Tibial nerve (tissue), 4 donors: ENCODE measurements at regions not wholly inside any gene's neighbourhood (a gene's known extent, or its start where the extent isn't known, plus 50 kb on each side); places are given as distances from the start of the nearest gene placed in this dataset.

Experiments
- DNase-seq, 2 donors: peaks; one replicate each; pipeline ENCODE4 v3.0.0-alpha.2; 2019; ENCODE audit warnings: low spot score in 2 of 2
- H3K27ac ChIP-seq, 4 donors: fragments of 200-600 bp; sonication (generic) in 3 of 4; one replicate each; pipeline ENCODE4 v1.5.1; 2017 to 2019; ENCODE audit warnings: mild to moderate bottlenecking in 1 of 4
- H3K27me3 ChIP-seq, 2 donors: fragments of 200-600 bp; sonication (generic) in 1 of 2; one replicate each; pipeline versions ENCODE4 v1.5.1 to v1.6.0; 2017 to 2019
- H3K36me3 ChIP-seq, 3 donors: fragments of 200-600 bp; sonication (generic); one replicate each; pipeline ENCODE4 v1.5.1; 2018 to 2019
- H3K4me1 ChIP-seq, 4 donors: fragments of 200-600 bp; sonication (generic) in 3 of 4; one replicate each; pipeline ENCODE4 v1.5.1; 2017 to 2019
- H3K4me3 ChIP-seq, 4 donors: fragments of 200-600 bp; sonication (generic) in 3 of 4; one replicate each; pipeline ENCODE4 v1.5.1; 2017 to 2019; ENCODE audit warnings: mild to moderate bottlenecking in 1 of 4, moderate library complexity in 1 of 4
- H3K9me3 ChIP-seq, 4 donors: fragments of 200-600 bp; sonication (generic) in 3 of 4; one replicate each; pipeline ENCODE4 v1.5.1; 2017 to 2019
- EP300 ChIP-seq, 2 donors: sonication (generic); formaldehyde crosslinking; IDR thresholded peaks; one replicate each; pipeline ENCODE4 v1.6.1; 2017; ENCODE audit warnings: antibody characterized with exemption in 2 of 2, mild to moderate bottlenecking in 1 of 2
- POLR2A ChIP-seq, 2 donors: fragments of 450-650 bp; IDR thresholded peaks; one replicate each; pipeline ENCODE4 v1.6.1; 2017; ENCODE audit warnings: antibody characterized with exemption in 2 of 2, mild to moderate bottlenecking in 2 of 2, moderate library complexity in 2 of 2
- WGBS, 2 donors: methylation state at CpG; one replicate each; pipeline ENCODE4 v1.1.5; 2018; 5-methylcytosine and 5-hydroxymethylcytosine counted together
- TF ChIP-seq, protein P1 (sequence below), 5 experiments: fragments of 200-600 bp in 3 of 5; fragments of 450-650 bp in 2 of 5; sonication (generic) in 3 of 5; IDR thresholded peaks; one replicate each; pipeline ENCODE4 v1.5.1; 2016 to 2019; ENCODE audit warnings: antibody characterized with exemption in 5 of 5, mild to moderate bottlenecking in 3 of 5, moderate library complexity in 2 of 5

DNA sequence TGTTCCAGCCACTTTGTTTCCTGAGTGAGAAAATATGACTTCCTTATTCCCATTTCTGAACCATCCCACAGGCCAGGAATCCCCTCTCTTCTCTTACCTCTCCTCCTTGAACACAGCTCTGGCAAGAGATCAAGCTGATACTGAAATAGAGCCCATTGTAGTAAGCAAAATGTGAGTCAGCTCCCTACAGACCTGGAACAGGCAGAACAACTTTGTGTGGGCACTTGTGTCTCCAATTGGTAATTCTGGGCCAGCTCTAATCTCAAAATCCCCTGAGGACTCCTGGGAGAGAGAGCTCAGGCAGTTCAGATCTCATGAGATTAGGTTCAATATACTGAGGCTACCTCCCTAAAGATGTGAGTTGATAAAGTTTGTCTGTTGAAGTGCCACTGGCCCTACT is 213.5 kb downstream of the GUCY2F start:
- Histone ChIP-seq H3K27me3 (no peaks in the 10 kb centered on the region), H3K27ac (no peak overlapping the region), H3K4me3 (no peak overlapping the region), H3K36me3 (no peaks in the 10 kb centered on the region), H3K4me1 (no peaks in the 10 kb centered on the region), H3K9me3 (peaks cover 0 to 2% (median 0%) of the 10 kb centered on the region in 4 donors)
- TF ChIP-seq, protein P1, sequence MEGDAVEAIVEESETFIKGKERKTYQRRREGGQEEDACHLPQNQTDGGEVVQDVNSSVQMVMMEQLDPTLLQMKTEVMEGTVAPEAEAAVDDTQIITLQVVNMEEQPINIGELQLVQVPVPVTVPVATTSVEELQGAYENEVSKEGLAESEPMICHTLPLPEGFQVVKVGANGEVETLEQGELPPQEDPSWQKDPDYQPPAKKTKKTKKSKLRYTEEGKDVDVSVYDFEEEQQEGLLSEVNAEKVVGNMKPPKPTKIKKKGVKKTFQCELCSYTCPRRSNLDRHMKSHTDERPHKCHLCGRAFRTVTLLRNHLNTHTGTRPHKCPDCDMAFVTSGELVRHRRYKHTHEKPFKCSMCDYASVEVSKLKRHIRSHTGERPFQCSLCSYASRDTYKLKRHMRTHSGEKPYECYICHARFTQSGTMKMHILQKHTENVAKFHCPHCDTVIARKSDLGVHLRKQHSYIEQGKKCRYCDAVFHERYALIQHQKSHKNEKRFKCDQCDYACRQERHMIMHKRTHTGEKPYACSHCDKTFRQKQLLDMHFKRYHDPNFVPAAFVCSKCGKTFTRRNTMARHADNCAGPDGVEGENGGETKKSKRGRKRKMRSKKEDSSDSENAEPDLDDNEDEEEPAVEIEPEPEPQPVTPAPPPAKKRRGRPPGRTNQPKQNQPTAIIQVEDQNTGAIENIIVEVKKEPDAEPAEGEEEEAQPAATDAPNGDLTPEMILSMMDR (IDR thresholded peaks at IDR 0.05), result no peak
- TF ChIP-seq EP300 (IDR thresholded peaks at IDR 0.05) (no peak), POLR2A (IDR thresholded peaks at IDR 0.05) (no peak)
- DNase-seq, result no peak

DNA sequence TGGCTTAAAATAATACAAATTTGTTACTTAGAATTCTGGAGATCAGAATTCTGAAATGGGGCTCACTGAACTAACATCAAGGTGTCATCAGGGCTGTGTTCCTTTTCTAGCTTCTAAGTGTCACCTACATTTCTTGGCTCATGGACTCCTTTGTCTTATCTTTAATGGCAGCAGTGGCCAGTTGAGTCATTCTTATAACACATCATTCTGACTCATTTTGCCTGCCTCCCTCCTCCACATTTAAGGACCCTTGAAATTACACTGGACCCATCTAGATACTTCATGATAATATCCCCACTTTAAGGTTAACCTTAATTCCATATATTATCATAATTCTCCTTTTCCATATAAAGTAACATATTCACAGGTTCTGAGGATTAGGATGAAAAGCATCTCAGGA is 215.9 kb downstream of the GUCY2F start:
- H3K27ac ChIP-seq, result no peak overlapping the region
- TF ChIP-seq POLR2A (IDR thresholded peaks at IDR 0.05) (no peak), EP300 (IDR thresholded peaks at IDR 0.05) (no peak)
- TF ChIP-seq, protein P1 (IDR thresholded peaks at IDR 0.05), result no peak
- no peaks in the 10 kb centered on the region for H3K4me1 ChIP-seq
- H3K36me3 ChIP-seq, result no peaks in the 10 kb centered on the region
- no peak overlapping the region for H3K4me3 ChIP-seq
- no peaks in the 10 kb centered on the region for H3K27me3 ChIP-seq
- no peak for DNase-seq
- peaks cover 0 to 4% (median 0%) of the 10 kb centered on the region in 4 donors for H3K9me3 ChIP-seq

DNA sequence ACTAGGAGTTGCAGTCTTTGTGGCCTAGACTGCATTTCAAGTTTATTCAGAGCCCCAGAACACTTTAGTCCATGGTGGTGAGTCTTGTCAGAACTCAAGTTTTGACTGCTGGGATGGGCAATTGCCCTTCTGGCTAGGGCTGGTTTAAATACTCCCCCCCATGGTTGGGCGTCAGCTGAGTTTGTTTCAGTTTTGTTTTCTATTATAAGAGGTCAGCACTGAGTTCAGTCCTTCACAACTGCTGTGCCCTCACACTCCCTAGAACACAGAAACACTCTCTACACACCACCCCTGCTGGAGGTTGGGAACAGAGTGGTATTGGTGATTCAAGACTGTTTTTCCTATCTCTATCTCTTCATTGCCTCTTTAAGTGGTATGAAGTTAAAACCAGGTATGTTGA is 217.0 kb downstream of the GUCY2F start:
- Histone ChIP-seq H3K27me3 (no peaks in the 10 kb centered on the region), H3K27ac (no peak overlapping the region), H3K36me3 (no peaks in the 10 kb centered on the region), H3K9me3 (peaks cover 0 to 4% (median 0%) of the 10 kb centered on the region in 4 donors), H3K4me1 (no peaks in the 10 kb centered on the region), H3K4me3 (no peak overlapping the region)
- DNase-seq, result no peak
- 69 to 86% methylated on average over 1 of the region's 1 CpG for WGBS, 2 donors
- TF ChIP-seq, protein P1 (IDR thresholded peaks at IDR 0.05), result no peak
- no peak for TF ChIP-seq EP300 (IDR thresholded peaks at IDR 0.05)
- TF ChIP-seq POLR2A (IDR thresholded peaks at IDR 0.05), result no peak

DNA sequence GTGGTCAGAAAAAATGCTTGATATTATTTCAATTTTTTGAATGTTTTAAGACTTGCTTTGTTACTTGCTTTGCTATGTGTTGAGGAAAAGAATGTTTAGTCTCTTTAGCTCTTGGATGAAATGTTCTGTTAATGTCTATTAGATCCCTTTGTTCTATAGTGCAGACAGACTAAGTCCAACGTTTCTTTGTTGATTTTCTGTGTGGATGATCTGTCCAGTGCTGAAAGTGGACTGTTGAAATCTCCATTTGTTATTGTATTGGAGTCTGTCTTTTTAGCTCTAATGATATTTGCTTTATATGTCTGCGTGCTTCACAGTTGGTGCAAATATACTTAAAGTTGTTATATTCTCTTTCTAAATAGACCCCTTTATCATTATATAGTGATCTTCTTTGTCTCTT is 220.6 kb downstream of the GUCY2F start:
- Histone ChIP-seq H3K4me3 (no peak overlapping the region), H3K36me3 (no peaks in the 10 kb centered on the region), H3K9me3 (peaks cover 0 to 4% (median 0%) of the 10 kb centered on the region in 4 donors), H3K4me1 (no peaks in the 10 kb centered on the region), H3K27ac (no peak overlapping the region), H3K27me3 (no peaks in the 10 kb centered on the region)
- no peak for DNase-seq
- 40 to 48% methylated on average over 2 of the region's 2 CpGs for WGBS, 2 donors
- no peak for TF ChIP-seq EP300 (IDR thresholded peaks at IDR 0.05)
- TF ChIP-seq, protein P1 (IDR thresholded peaks at IDR 0.05), result no peak
- TF ChIP-seq POLR2A (IDR thresholded peaks at IDR 0.05), result no peak

DNA sequence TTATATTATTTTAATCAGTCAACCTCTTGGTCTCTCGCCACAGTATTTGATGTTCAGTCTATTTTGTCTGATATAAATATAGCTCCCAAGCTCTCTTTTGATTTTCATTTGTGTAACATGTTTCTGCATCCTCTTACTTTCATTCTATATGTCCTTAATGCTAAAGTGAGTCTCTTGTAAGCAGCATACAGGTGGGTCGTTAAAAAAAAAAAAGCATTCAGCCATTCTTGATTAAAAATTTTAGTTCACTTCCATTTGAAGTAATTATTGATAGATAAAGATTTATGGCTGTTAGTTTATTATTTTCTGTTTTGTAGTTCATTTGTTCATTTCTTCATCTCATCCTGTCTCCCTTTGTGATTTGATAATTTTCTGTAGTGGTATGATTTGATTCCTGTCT is 229.1 kb downstream of the GUCY2F start:
- Histone ChIP-seq H3K4me1 (no peaks in the 10 kb centered on the region), H3K9me3 (peaks cover 0 to 10% (median 0%) of the 10 kb centered on the region in 4 donors), H3K4me3 (no peak overlapping the region), H3K36me3 (no peaks in the 10 kb centered on the region), H3K27ac (no peak overlapping the region), H3K27me3 (peaks cover 0 to 4% of the 10 kb centered on the region in 2 donors)
- 84 to 97% methylated on average over 2 of the region's 2 CpGs for WGBS, 2 donors
- DNase-seq, result no peak
- TF ChIP-seq POLR2A (IDR thresholded peaks at IDR 0.05), result no peak
- TF ChIP-seq EP300 (IDR thresholded peaks at IDR 0.05), result no peak
- TF ChIP-seq, protein P1 (IDR thresholded peaks at IDR 0.05), result no peak
